Keratinocyte (primary cell): ENCODE measurements at regions not wholly inside any gene's neighbourhood (a gene's known extent, or its start where the extent isn't known, plus 50 kb on each side); places are given as distances from the start of the nearest gene placed in this dataset.

Source experiments
- DNase-seq: peaks from one replicate; pipeline ENCODE4 v3.0.0-alpha.2; 2011; ENCODE audit warnings: low read depth, missing footprints, low spot score
- FAIRE-seq: peaks from 2 replicates; lab custom pipeline; 2011; peaks lifted over from hg19 to GRCh38; lab: Jason Lieb, UNC
- H2AFZ ChIP-seq: 2 replicates; pipeline ENCODE4 v1.6.0; 2012; ENCODE audit warnings: low read length, control low read depth, inconsistent platforms; ENCODE audit not compliant: control insufficient read depth
- H3K27ac ChIP-seq: 2 replicates; pipeline ENCODE4 v1.5.1; 2011; ENCODE audit warnings: low read length; ENCODE audit not compliant: control insufficient read depth, insufficient read depth
- H3K27me3 ChIP-seq: 3 replicates; pipeline ENCODE4 v1.6.0; 2011; ENCODE audit warnings: low read length; ENCODE audit not compliant: control insufficient read depth, insufficient read depth; ENCODE audit errors: extremely low read depth
- H3K36me3 ChIP-seq, 2 experiments: 2 replicates in 1 of 2; 3 replicates in 1 of 2; pipeline ENCODE4 v1.5.1; 2011; ENCODE audit warnings: low read length in 2 of 2, mild to moderate bottlenecking in 1 of 2; ENCODE audit not compliant: control insufficient read depth in 2 of 2, insufficient read depth in 2 of 2; ENCODE audit errors: extremely low read depth in 1 of 2
- H3K4me1 ChIP-seq: 3 replicates; pipeline ENCODE4 v1.5.1; 2011; ENCODE audit warnings: low read length; ENCODE audit not compliant: control insufficient read depth, insufficient read depth; ENCODE audit errors: extremely low read depth
- H3K4me2 ChIP-seq: 3 replicates; pipeline ENCODE4 v1.6.0; 2011; ENCODE audit warnings: low read depth, low read length; ENCODE audit not compliant: control insufficient read depth, insufficient read depth; ENCODE audit errors: extremely low read depth
- H3K4me3 ChIP-seq, 3 experiments: fragments of 200-600 bp in 1 of 3; sonication (generic) in 1 of 3; 2 replicates in 2 of 3; 3 replicates in 1 of 3; pipeline ENCODE4 v1.5.1; 2011 to 2016; ENCODE audit warnings: low read length in 3 of 3, mild to moderate bottlenecking in 3 of 3, control low read depth in 2 of 3, inconsistent platforms in 1 of 3, low read depth in 1 of 3, mixed read lengths in 1 of 3, mixed run types in 1 of 3, moderate library complexity in 1 of 3; ENCODE audit not compliant: control insufficient read depth in 2 of 3, insufficient read depth in 2 of 3; ENCODE audit errors: extremely low read depth in 1 of 3
- H3K79me2 ChIP-seq: 2 replicates; pipeline ENCODE4 v1.6.0; 2012; ENCODE audit warnings: low read length; ENCODE audit not compliant: control insufficient read depth, insufficient read depth
- H3K9ac ChIP-seq: 3 replicates; pipeline ENCODE4 v1.6.0; 2011; ENCODE audit warnings: low read length; ENCODE audit not compliant: control insufficient read depth, insufficient read depth; ENCODE audit errors: extremely low read depth
- H3K9me1 ChIP-seq: 3 replicates; pipeline ENCODE4 v1.6.0; 2011; ENCODE audit warnings: low read length; ENCODE audit not compliant: control insufficient read depth, insufficient read depth; ENCODE audit errors: extremely low read depth
- H3K9me3 ChIP-seq: 2 replicates; pipeline ENCODE4 v1.5.1; 2012; ENCODE audit warnings: low read depth, low read length; ENCODE audit not compliant: control insufficient read depth
- H4K20me1 ChIP-seq: 3 replicates; pipeline ENCODE4 v1.6.0; 2011; ENCODE audit warnings: low read length; ENCODE audit not compliant: control insufficient read depth, insufficient read depth; ENCODE audit errors: extremely low read depth
- EZH2 ChIP-seq: IDR thresholded peaks from one replicate; pipeline ENCODE4 v1.6.1; 2012; ENCODE audit warnings: inconsistent platforms, mild to moderate bottlenecking, low read length, moderate library complexity
- dilution Hi-C: fragments of 300-500 bp; cut with MboI; formaldehyde crosslinking; loops from one replicate; pipeline ENCODE4 v1.7.0; 2020; ENCODE audit warnings: low sequenced_read_pairs; ENCODE audit not compliant: extremely low pct_ligation_motif_present
- TF ChIP-seq, protein P1 (sequence below), 3 experiments: IDR thresholded peaks in 1 of 3; conservative IDR thresholded peaks in 1 of 3; optimal IDR thresholded peaks in 1 of 3; 2 replicates in 2 of 3; 3 replicates in 1 of 3; pipeline versions ENCODE3 to v1.5.1; 2011; ENCODE audit warnings: low read length in 3 of 3, mild to moderate bottlenecking in 3 of 3, moderate library complexity in 2 of 3, control low read depth in 1 of 3, inconsistent platforms in 1 of 3; ENCODE audit not compliant: insufficient read depth in 2 of 3; ENCODE audit errors: extremely low read depth in 1 of 3

DNA sequence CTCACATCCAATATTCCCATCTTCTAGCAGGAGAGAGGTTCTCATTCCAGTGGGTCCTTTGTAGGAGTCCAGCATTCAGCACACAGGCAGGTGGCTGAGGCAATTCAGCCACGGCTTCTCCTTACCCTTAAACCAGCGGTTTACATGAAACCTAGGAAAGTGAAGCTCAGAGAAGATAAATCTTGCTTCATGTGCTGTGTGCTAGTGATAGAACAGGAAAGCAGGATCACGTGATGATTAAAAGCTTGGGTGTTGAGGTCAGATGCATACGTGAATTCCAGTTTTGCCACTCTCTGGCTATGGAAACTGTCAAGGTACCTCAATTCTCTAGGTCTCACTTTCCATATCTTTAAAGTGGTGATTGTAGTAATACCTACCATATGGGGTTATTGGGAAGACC, 331.6 kb downstream of the INSC start:
- FAIRE-seq = no peak

DNA sequence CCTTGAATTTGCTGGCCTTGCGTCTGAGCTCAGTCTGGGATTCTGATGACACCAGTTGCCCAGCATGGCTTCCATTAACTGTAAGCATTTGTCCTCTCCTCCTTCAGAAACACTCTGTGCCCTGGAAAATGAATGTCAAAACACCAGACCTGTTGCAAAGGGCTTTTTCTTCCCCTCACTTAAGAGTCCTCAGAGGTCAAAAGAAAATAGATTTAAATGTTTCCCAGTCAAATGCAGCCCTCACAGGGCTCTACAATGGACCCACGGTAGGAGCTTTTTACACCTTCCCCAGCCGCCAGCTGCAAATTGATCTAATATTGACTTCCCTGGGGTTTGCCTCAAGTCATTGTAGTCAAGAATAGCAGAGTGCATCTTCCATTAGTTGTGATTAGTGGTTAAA, 332.2 kb downstream of the INSC start:
- dilution Hi-C loops = no loop called here
- H3K36me3 ChIP-seq = no peaks in the 10 kb centered on the region
- no peak overlapping the region for H3K4me2 ChIP-seq
- TF ChIP-seq, protein P1, sequence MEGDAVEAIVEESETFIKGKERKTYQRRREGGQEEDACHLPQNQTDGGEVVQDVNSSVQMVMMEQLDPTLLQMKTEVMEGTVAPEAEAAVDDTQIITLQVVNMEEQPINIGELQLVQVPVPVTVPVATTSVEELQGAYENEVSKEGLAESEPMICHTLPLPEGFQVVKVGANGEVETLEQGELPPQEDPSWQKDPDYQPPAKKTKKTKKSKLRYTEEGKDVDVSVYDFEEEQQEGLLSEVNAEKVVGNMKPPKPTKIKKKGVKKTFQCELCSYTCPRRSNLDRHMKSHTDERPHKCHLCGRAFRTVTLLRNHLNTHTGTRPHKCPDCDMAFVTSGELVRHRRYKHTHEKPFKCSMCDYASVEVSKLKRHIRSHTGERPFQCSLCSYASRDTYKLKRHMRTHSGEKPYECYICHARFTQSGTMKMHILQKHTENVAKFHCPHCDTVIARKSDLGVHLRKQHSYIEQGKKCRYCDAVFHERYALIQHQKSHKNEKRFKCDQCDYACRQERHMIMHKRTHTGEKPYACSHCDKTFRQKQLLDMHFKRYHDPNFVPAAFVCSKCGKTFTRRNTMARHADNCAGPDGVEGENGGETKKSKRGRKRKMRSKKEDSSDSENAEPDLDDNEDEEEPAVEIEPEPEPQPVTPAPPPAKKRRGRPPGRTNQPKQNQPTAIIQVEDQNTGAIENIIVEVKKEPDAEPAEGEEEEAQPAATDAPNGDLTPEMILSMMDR (optimal IDR thresholded peaks at IDR 0.05 in 1 of 3, IDR thresholded peaks at IDR 0.05 in 1 of 3, conservative IDR thresholded peaks at IDR 0.05 in 1 of 3; ENCODE audit: extremely low read depth in 1 of 3, insufficient read depth in 2 of 3, low read length in 3 of 3) = no peak
- TF ChIP-seq EZH2 = no peak
- H3K27me3 ChIP-seq = no peaks in the 10 kb centered on the region
- H3K27ac ChIP-seq = no peak overlapping the region
- no peaks in the 10 kb centered on the region for H3K9me1 ChIP-seq
- no peaks in the 10 kb centered on the region for H4K20me1 ChIP-seq
- no peak overlapping the region for H2AFZ ChIP-seq
- FAIRE-seq = no peak
- H3K79me2 ChIP-seq = no peaks in the 10 kb centered on the region
- DNase-seq = no peak
- H3K9ac ChIP-seq = no peak overlapping the region
- no peaks in the 10 kb centered on the region for H3K4me1 ChIP-seq
- H3K4me3 ChIP-seq = no peak overlapping the region
- H3K9me3 ChIP-seq = no peaks in the 10 kb centered on the region

More for the DNA sequence above, 331.6 kb downstream of the INSC start:
- Histone ChIP-seq H3K27ac (no peak overlapping the region), H3K36me3 (no peaks in the 10 kb centered on the region), H3K79me2 (no peaks in the 10 kb centered on the region), H4K20me1 (no peaks in the 10 kb centered on the region), H3K4me2 (no peak overlapping the region), H3K27me3 (no peaks in the 10 kb centered on the region), H3K4me1 (no peaks in the 10 kb centered on the region), H2AFZ (no peak overlapping the region), H3K9ac (no peak overlapping the region), H3K9me1 (no peaks in the 10 kb centered on the region), H3K9me3 (no peaks in the 10 kb centered on the region), H3K4me3 (no peak overlapping the region)
- dilution Hi-C loops = no loop called here
- TF ChIP-seq, protein P1 (optimal IDR thresholded peaks at IDR 0.05 in 1 of 3, IDR thresholded peaks at IDR 0.05 in 1 of 3, conservative IDR thresholded peaks at IDR 0.05 in 1 of 3; ENCODE audit: extremely low read depth in 1 of 3, insufficient read depth in 2 of 3, low read length in 3 of 3) = no peak
- TF ChIP-seq EZH2 = no peak
- DNase-seq = no peak
